ENCODE measurements at regions not wholly inside any gene's neighbourhood (a gene's known extent, or its start where the extent isn't known, plus 50 kb on each side); places are given as distances from the start of the nearest gene placed in this dataset.

DNA sequence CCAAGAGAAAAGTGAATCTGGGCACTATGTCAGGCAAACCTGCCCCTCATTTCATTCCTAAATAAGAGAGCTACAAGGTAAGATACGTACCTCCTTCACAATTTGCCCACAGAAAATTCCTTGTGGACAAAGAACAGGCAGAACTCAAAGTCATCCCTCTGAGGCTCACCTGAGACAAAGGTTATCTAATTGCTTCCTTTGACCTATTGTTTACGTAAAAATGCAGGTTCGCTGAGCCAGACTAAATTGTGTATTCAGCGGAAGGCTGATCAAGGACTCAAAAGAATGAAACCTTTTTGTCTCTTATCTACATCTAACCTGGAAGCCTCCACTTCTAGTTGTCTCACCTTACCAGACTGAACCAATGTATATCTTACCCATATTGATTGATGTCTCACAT lies 213.3 kb downstream of the POSTN start:
- POLR2A ChIA-PET = no interaction called here
- CTCF ChIA-PET = no interaction called here
- DNase-seq (ENCODE audit: extremely low spot score) = no peak
- TF ChIP-seq BHLHE40 (IDR thresholded peaks at IDR 0.05; ENCODE audit: borderline replicate concordance) (no peak), ZNF384 (IDR thresholded peaks at IDR 0.05) (no peak), SP1 (IDR thresholded peaks at IDR 0.05) (no peak), ELF4 (IDR thresholded peaks at IDR 0.05) (no peak), LEF1 (IDR thresholded peaks at IDR 0.05; ENCODE audit: borderline replicate concordance) (no peak), NFRKB (IDR thresholded peaks at IDR 0.05) (no peak)

GRCh38 chr13:37383856-37384370 lies 214.7 kb downstream of the POSTN start:
- TF ChIP-seq LEF1 (IDR thresholded peaks at IDR 0.05; ENCODE audit: borderline replicate concordance) = no peak
- no peak for TF ChIP-seq CTBP1 (IDR thresholded peaks at IDR 0.05; ENCODE audit: borderline replicate concordance)
- TF ChIP-seq TARDBP (IDR thresholded peaks at IDR 0.05) = no peak
- no peak for DNase-seq (ENCODE audit: extremely low spot score)
- POLR2A ChIA-PET = no interaction called here

GRCh38 chr13:37383046-37383445 lies 215.5 kb downstream of the POSTN start:
- CTCF ChIA-PET = no interaction called here
- POLR2A ChIA-PET = no interaction called here
- DNase-seq (ENCODE audit: extremely low spot score) = no peak
- TF ChIP-seq LEF1 (IDR thresholded peaks at IDR 0.05; ENCODE audit: borderline replicate concordance) (no peak), CTBP1 (IDR thresholded peaks at IDR 0.05; ENCODE audit: borderline replicate concordance) (no peak), ELF4 (IDR thresholded peaks at IDR 0.05) (no peak), ZNF384 (IDR thresholded peaks at IDR 0.05) (no peak), PKNOX1 (IDR thresholded peaks at IDR 0.05) (no peak), FOXA1 (IDR thresholded peaks at IDR 0.05) (no peak), HDGF (IDR thresholded peaks at IDR 0.05; ENCODE audit: borderline replicate concordance) (no peak), ARNT (IDR thresholded peaks at IDR 0.05) (no peak), FOXM1 (IDR thresholded peaks at IDR 0.05; ENCODE audit: borderline replicate concordance) (no peak), TARDBP (IDR thresholded peaks at IDR 0.05) (no peak), L3MBTL2 (conservative IDR thresholded peaks at IDR 0.05) (no peak), NFRKB (IDR thresholded peaks at IDR 0.05) (no peak), BHLHE40 (IDR thresholded peaks at IDR 0.05; ENCODE audit: borderline replicate concordance) (no peak), SP1 (IDR thresholded peaks at IDR 0.05) (no peak), FOXK2 (IDR thresholded peaks at IDR 0.05) (no peak)

More at GRCh38 chr13:37383856-37384370, 214.7 kb downstream of the POSTN start:
- CTCF ChIA-PET = no interaction called here

DNA sequence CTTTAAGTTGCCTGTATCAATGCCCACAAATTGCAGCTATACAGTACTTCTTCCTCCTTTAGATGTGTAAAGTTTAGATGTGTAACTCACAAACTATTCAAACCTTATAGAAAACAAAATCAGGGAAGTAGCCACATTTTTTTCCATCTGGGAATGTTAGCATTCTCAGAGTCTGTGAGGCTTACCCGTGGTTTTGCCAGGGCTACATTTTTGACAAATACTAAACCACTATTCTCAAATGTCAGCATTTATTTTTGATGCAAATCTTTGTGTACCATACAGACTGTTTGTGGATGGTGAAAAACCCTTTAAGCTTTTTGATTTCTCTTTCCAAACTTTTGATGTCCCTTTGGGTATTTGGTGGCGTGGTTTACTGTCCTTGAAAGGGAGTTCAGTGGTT lies 216.4 kb downstream of the POSTN start:
- ChIA-PET CTCF (no interaction called here), POLR2A (no interaction called here)
- DNase-seq (ENCODE audit: extremely low spot score) = no peak
- TF ChIP-seq ARNT (IDR thresholded peaks at IDR 0.05) (no peak), ELF4 (IDR thresholded peaks at IDR 0.05) (no peak), SP1 (IDR thresholded peaks at IDR 0.05) (no peak), SUZ12 (IDR thresholded peaks at IDR 0.05) (no peak), FOXA1 (IDR thresholded peaks at IDR 0.05) (no peak), LEF1 (IDR thresholded peaks at IDR 0.05; ENCODE audit: borderline replicate concordance) (no peak), NFRKB (IDR thresholded peaks at IDR 0.05) (no peak), TARDBP (IDR thresholded peaks at IDR 0.05) (no peak), HDGF (IDR thresholded peaks at IDR 0.05; ENCODE audit: borderline replicate concordance) (no peak), FOXK2 (IDR thresholded peaks at IDR 0.05) (no peak), ZNF384 (IDR thresholded peaks at IDR 0.05) (no peak), CTBP1 (IDR thresholded peaks at IDR 0.05; ENCODE audit: borderline replicate concordance) (no peak), BHLHE40 (IDR thresholded peaks at IDR 0.05; ENCODE audit: borderline replicate concordance) (no peak), PKNOX1 (IDR thresholded peaks at IDR 0.05) (no peak), FOXM1 (IDR thresholded peaks at IDR 0.05; ENCODE audit: borderline replicate concordance) (no peak), L3MBTL2 (conservative IDR thresholded peaks at IDR 0.05) (no peak)

- TF ChIP-seq TARDBP (IDR thresholded peaks at IDR 0.05) = no peak
- TF ChIP-seq SP1 (IDR thresholded peaks at IDR 0.05) = no peak
- no peak for TF ChIP-seq FOXK2 (IDR thresholded peaks at IDR 0.05)
- TF ChIP-seq NFRKB (IDR thresholded peaks at IDR 0.05) = no peak
- no peak for TF ChIP-seq FOXM1 (IDR thresholded peaks at IDR 0.05; ENCODE audit: borderline replicate concordance)
- TF ChIP-seq ELF4 (IDR thresholded peaks at IDR 0.05) = no peak
- no peak for TF ChIP-seq BHLHE40 (IDR thresholded peaks at IDR 0.05; ENCODE audit: borderline replicate concordance)
- TF ChIP-seq CTBP1 (IDR thresholded peaks at IDR 0.05; ENCODE audit: borderline replicate concordance) = no peak
- TF ChIP-seq FOXA1 (IDR thresholded peaks at IDR 0.05) = no peak
- TF ChIP-seq SUZ12 (IDR thresholded peaks at IDR 0.05) = no peak
- no peak for TF ChIP-seq L3MBTL2 (conservative IDR thresholded peaks at IDR 0.05)
- ChIA-PET POLR2A (no interaction called here), CTCF (no interaction called here)
- DNase-seq (ENCODE audit: extremely low spot score) = no peak
Measured at GRCh38 chr13:37381502-37381901, 217.1 kb downstream of the POSTN start.

DNA sequence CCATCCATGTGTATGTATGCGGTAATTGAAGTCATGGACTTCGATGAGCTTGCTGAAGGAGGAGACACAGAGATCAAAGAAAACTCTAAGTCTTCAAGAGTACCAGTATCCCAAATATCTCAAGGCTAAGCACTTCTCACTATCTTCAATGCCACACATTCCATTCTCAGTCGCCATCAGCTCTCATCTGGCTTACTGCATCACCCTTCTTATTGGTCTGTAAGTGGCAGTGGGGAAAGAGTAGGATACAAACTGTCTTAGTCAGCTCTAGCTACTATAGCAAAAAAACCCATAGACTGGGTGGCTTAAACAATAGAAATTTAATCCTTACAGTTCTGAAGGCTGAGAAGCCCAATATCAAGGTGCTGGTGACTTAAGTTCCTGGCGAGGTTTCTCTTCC lies 218.7 kb downstream of the POSTN start:
- no peak for DNase-seq (ENCODE audit: extremely low spot score)
- POLR2A ChIA-PET = no interaction called here
- no peak for TF ChIP-seq HDGF (IDR thresholded peaks at IDR 0.05; ENCODE audit: borderline replicate concordance)
- TF ChIP-seq SP1 (IDR thresholded peaks at IDR 0.05) = no peak
- TF ChIP-seq TARDBP (IDR thresholded peaks at IDR 0.05) = no peak
- TF ChIP-seq NFRKB (IDR thresholded peaks at IDR 0.05) = no peak
- no peak for TF ChIP-seq FOXK2 (IDR thresholded peaks at IDR 0.05)
- no peak for TF ChIP-seq ZNF384 (IDR thresholded peaks at IDR 0.05)
- TF ChIP-seq BHLHE40 (IDR thresholded peaks at IDR 0.05; ENCODE audit: borderline replicate concordance) = no peak
- TF ChIP-seq L3MBTL2 (conservative IDR thresholded peaks at IDR 0.05) = no peak
- no peak for TF ChIP-seq SUZ12 (IDR thresholded peaks at IDR 0.05)
- TF ChIP-seq ARNT (IDR thresholded peaks at IDR 0.05) = no peak
- no peak for TF ChIP-seq LEF1 (IDR thresholded peaks at IDR 0.05; ENCODE audit: borderline replicate concordance)
- no peak for TF ChIP-seq PKNOX1 (IDR thresholded peaks at IDR 0.05)
- TF ChIP-seq FOXA1 (IDR thresholded peaks at IDR 0.05) = no peak
- TF ChIP-seq FOXM1 (IDR thresholded peaks at IDR 0.05; ENCODE audit: borderline replicate concordance) = no peak
- no peak for TF ChIP-seq ELF4 (IDR thresholded peaks at IDR 0.05)
- no peak for TF ChIP-seq CTBP1 (IDR thresholded peaks at IDR 0.05; ENCODE audit: borderline replicate concordance)
- CTCF ChIA-PET = no interaction called here

Measured in HEK293T (cell line).